H1 (cell line): ENCODE measurements at regions not wholly inside any gene's neighbourhood (a gene's known extent, or its start where the extent isn't known, plus 50 kb on each side); places are given as distances from the start of the nearest gene placed in this dataset.

ENCODE experiments used
- CEBPB ChIP-seq: IDR thresholded peaks from 2 replicates; pipeline ENCODE4 v1.6.1; 2012; ENCODE audit warnings: low read depth, low read length
- CTCF ChIP-seq, 3 experiments: IDR thresholded peaks; 1 replicate in 2 of 3; 2 replicates in 1 of 3; pipeline versions ENCODE4 v1.5.1 to v1.6.1; 2011; ENCODE audit warnings: low read length in 3 of 3, mild to moderate bottlenecking in 3 of 3, inconsistent platforms in 2 of 3, low read depth in 1 of 3, moderate library complexity in 1 of 3; ENCODE audit not compliant: insufficient read depth in 1 of 3; ENCODE audit errors: control extremely low read depth in 1 of 3
- EP300 ChIP-seq, 2 experiments: IDR thresholded peaks; 1 replicate in 1 of 2; 2 replicates in 1 of 2; pipeline ENCODE4 v1.6.1; 2011 to 2012; ENCODE audit warnings: low read depth in 2 of 2, low read length in 2 of 2, mild to moderate bottlenecking in 2 of 2, borderline replicate concordance in 1 of 2, inconsistent platforms in 1 of 2, moderate library complexity in 1 of 2
- EZH2 ChIP-seq: fragments of 200-600 bp; sonication (generic); IDR thresholded peaks from 2 replicates; pipeline ENCODE4 v1.7.1; 2012; ENCODE audit warnings: low read depth, mild to moderate bottlenecking, moderate library complexity, low read length, inconsistent platforms; ENCODE audit not compliant: severe bottlenecking
- FOSL1 ChIP-seq: IDR thresholded peaks from 2 replicates; pipeline ENCODE4 v1.6.1; 2011; ENCODE audit warnings: mild to moderate bottlenecking, low read depth, low read length, moderate library complexity; ENCODE audit not compliant: insufficient read depth
- GABPA ChIP-seq: IDR thresholded peaks from 2 replicates; pipeline ENCODE4 v1.6.1; 2011; ENCODE audit warnings: mild to moderate bottlenecking, low read length, moderate library complexity, borderline replicate concordance; ENCODE audit not compliant: insufficient read depth
- MAX ChIP-seq: IDR thresholded peaks from 2 replicates; pipeline ENCODE4 v1.6.1; 2012; ENCODE audit warnings: inconsistent platforms
- RAD21 ChIP-seq, 2 experiments: IDR thresholded peaks in 1 of 2; conservative IDR thresholded peaks in 1 of 2; 2 replicates each; pipeline ENCODE4 v1.6.1; 2011; ENCODE audit warnings: low read depth in 2 of 2, low read length in 2 of 2, improper control_type of control experiment in 1 of 2, inconsistent platforms in 1 of 2, mild to moderate bottlenecking in 1 of 2, moderate library complexity in 1 of 2
- USF2 ChIP-seq: IDR thresholded peaks from 2 replicates; pipeline ENCODE4 v1.6.1; 2011; ENCODE audit warnings: low read length, improper control_type of control experiment
- YY1 ChIP-seq: IDR thresholded peaks from 2 replicates; pipeline ENCODE4 v1.6.1; 2011; ENCODE audit warnings: low read depth, mild to moderate bottlenecking, low read length

DNA sequence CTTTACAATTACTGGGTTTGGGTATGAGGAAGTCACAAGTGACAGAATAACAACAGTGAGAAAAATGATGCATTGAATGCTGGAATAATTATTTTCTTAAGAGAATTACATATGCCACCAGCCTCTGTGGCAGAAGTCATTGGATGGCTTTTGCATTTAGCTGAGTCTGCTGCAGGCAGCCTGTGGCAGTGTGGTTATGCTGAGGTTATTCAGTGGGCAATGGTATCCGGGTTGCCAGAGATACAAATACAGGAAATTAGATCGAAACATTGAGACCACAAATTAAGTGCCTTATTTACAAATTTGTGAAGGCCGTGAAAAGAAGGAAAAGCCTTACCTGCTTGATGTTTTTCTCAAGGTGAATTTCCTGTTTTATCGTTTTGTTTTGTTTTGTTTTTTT, 1050.0 kb downstream of the GALC start:
- TF ChIP-seq FOSL1 (no peak), USF2 (no peak), EP300 (IDR thresholded peaks at IDR 0.05; ENCODE audit: borderline replicate concordance in 1 of 2, low read depth in 2 of 2, low read length in 2 of 2) (no peak), GABPA (no peak), RAD21 (IDR thresholded peaks at IDR 0.05 in 1 of 2, conservative IDR thresholded peaks at IDR 0.05 in 1 of 2; ENCODE audit: low read depth in 2 of 2, low read length in 2 of 2) (no peak), CTCF (IDR thresholded peaks at IDR 0.05; ENCODE audit: control extremely low read depth in 1 of 3, insufficient read depth in 1 of 3, low read depth in 1 of 3, low read length in 3 of 3) (no peak), EZH2 (no peak), CEBPB (no peak), MAX (no peak), YY1 (no peak)
